HepG2 (cell line): ENCODE measurements at regions not wholly inside any gene's neighbourhood (a gene's known extent, or its start where the extent isn't known, plus 50 kb on each side); places are given as distances from the start of the nearest gene placed in this dataset.

Experiments
- ATAC-seq: fragments of 200-7000 bp; cut with Tn5 transposase; 3 replicates; pipeline ENCODE4 v1.9.1; 2020; ENCODE audit warnings: mild to moderate bottlenecking, moderate library complexity
- BruUV-seq: library from RNA; stranded (reverse); fragments of 400-500 nt; replicated peaks from 2 replicates; lab custom pipeline; 2021; lab: Mats Ljungman, UMichigan
- CTCF ChIA-PET: fragments of 300-600 bp; formaldehyde crosslinking; extraction: SDS; loops from one replicate; lab custom pipeline; 2021; ENCODE audit warnings: low total read pairs, inconsistent platforms, low intra/inter-chr PET ratio; lab: Yijun Ruan, JAX
- POLR2A ChIA-PET: fragments of 350-600 bp; sonication (Branson Sonifier 250); formaldehyde crosslinking; loops from one replicate; lab custom pipeline; 2020; ENCODE audit warnings: antibody characterized with exemption, inconsistent platforms; lab: Yijun Ruan, JAX
- DNase-seq: peaks from one replicate; pipeline ENCODE4 v3.0.0-alpha.2; 2015; ENCODE audit warnings: low spot score
- FAIRE-seq: peaks from 3 replicates; lab custom pipeline; 2011; peaks lifted over from hg19 to GRCh38; lab: Jason Lieb, UNC
- H2AFZ ChIP-seq: one replicate; pipeline ENCODE4 v1.6.1; 2011; ENCODE audit warnings: low read length, inconsistent platforms
- H3K27ac ChIP-seq: fragments of 300-600 bp; 3 replicates; pipeline ENCODE4 v1.8.0; 2011; ENCODE audit warnings: mixed run types, mild to moderate bottlenecking, mixed read lengths, low read length, inconsistent platforms; ENCODE audit not compliant: insufficient read depth; ENCODE audit errors: extremely low read length
- H3K27me3 ChIP-seq, 2 experiments: fragments of 200-600 bp in 1 of 2; 2 replicates in 1 of 2; 3 replicates in 1 of 2; pipeline versions ENCODE4 v1.6.0 to v1.8.0; 2011; ENCODE audit warnings: low read length in 2 of 2, mild to moderate bottlenecking in 2 of 2, moderate library complexity in 2 of 2, inconsistent platforms in 1 of 2; ENCODE audit not compliant: insufficient read depth in 2 of 2, control insufficient read depth in 1 of 2
- H3K36me3 ChIP-seq, 2 experiments: fragments of 200-600 bp in 1 of 2; replicated peaks in 1 of 2; 2 replicates in 1 of 2; 3 replicates in 1 of 2; pipeline versions ENCODE4 v1.5.1 to v1.8.0; 2011; ENCODE audit warnings: low read length in 2 of 2, inconsistent platforms in 1 of 2; ENCODE audit not compliant: insufficient read depth in 2 of 2, control insufficient read depth in 1 of 2
- H3K4me1 ChIP-seq: 2 replicates; pipeline ENCODE4 v1.5.1; 2012; ENCODE audit warnings: low read length, inconsistent platforms; ENCODE audit not compliant: insufficient read depth
- H3K4me2 ChIP-seq: 2 replicates; pipeline ENCODE4 v1.6.0; 2011; ENCODE audit warnings: low read depth, low read length, inconsistent platforms
- H3K4me3 ChIP-seq, 3 experiments: fragments of 200-600 bp in 1 of 3; sonication (generic), shearing (Covaris generic) in 1 of 3; replicated peaks in 1 of 3; 2 replicates each; pipeline ENCODE4 v1.5.1; 2011 to 2016; ENCODE audit warnings: low read length in 3 of 3, inconsistent platforms in 2 of 3, low read depth in 2 of 3, mild to moderate bottlenecking in 2 of 3, control low read depth in 1 of 3, mixed read lengths in 1 of 3; ENCODE audit not compliant: insufficient read depth in 1 of 3
- H3K79me2 ChIP-seq: one replicate; pipeline ENCODE4 v1.6.1; 2011; ENCODE audit warnings: low read length, inconsistent platforms; ENCODE audit not compliant: insufficient read depth
- H3K9ac ChIP-seq: 2 replicates; pipeline ENCODE4 v1.6.0; 2011; ENCODE audit warnings: mild to moderate bottlenecking, low read depth, low read length, inconsistent platforms; ENCODE audit not compliant: insufficient read depth
- H3K9me3 ChIP-seq: 2 replicates; pipeline ENCODE4 v1.5.1; 2012; ENCODE audit warnings: mild to moderate bottlenecking, low read length
- H4K20me1 ChIP-seq: 2 replicates; pipeline ENCODE4 v1.6.0; 2011; ENCODE audit warnings: inconsistent platforms, mild to moderate bottlenecking, low read length, moderate library complexity; ENCODE audit not compliant: insufficient read depth
- FOXO4 ChIP-seq: sonication (generic); formaldehyde crosslinking; conservative IDR thresholded peaks from 2 replicates; pipeline ENCODE4 v1.8.1; 2023; ENCODE audit warnings: missing genetic modification reagents
- FUBP1 ChIP-seq: sonication (generic); formaldehyde crosslinking; IDR thresholded peaks from 2 replicates; pipeline ENCODE4 v1.5.1; 2020; ENCODE audit warnings: missing genetic modification reagents, mild to moderate bottlenecking, borderline replicate concordance
- SETDB1 ChIP-seq: sonication (generic); formaldehyde crosslinking; IDR thresholded peaks from 2 replicates; pipeline ENCODE4 v1.5.1; 2020; ENCODE audit warnings: missing genetic modification reagents, mild to moderate bottlenecking, borderline replicate concordance
- U2AF1 ChIP-seq: fragments of 200-400 bp; formaldehyde crosslinking; optimal IDR thresholded peaks from 2 replicates; pipeline ENCODE3; 2017; ENCODE audit warnings: mild to moderate bottlenecking, low read depth, low read length
- ZBTB44 ChIP-seq: sonication (generic); formaldehyde crosslinking; IDR thresholded peaks from 2 replicates; pipeline ENCODE4 v1.4.0; 2020; ENCODE audit warnings: missing genetic modification reagents
- ZNF136 ChIP-seq: sonication (generic); formaldehyde crosslinking; IDR thresholded peaks from 2 replicates; pipeline ENCODE4 v1.8.1; 2022; ENCODE audit warnings: low read depth, mild to moderate bottlenecking, moderate library complexity, missing genetic modification reagents
- ZNF276 ChIP-seq: sonication (generic); formaldehyde crosslinking; IDR thresholded peaks from 2 replicates; pipeline ENCODE4 v1.4.0; 2020; ENCODE audit warnings: mild to moderate bottlenecking, low read depth, missing genetic modification reagents
- ZNF552 ChIP-seq: sonication (generic); formaldehyde crosslinking; IDR thresholded peaks from 2 replicates; pipeline ENCODE4 v1.9.0; 2022; ENCODE audit warnings: missing genetic modification reagents, mild to moderate bottlenecking, borderline replicate concordance
- ZNF589 ChIP-seq: sonication (generic); formaldehyde crosslinking; conservative IDR thresholded peaks from 2 replicates; pipeline ENCODE4 v1.8.0; 2022; ENCODE audit warnings: mild to moderate bottlenecking, moderate library complexity, missing genetic modification reagents
- ZSCAN30 ChIP-seq: sonication (generic); formaldehyde crosslinking; IDR thresholded peaks from 2 replicates; pipeline ENCODE4 v1.5.0; 2020; ENCODE audit warnings: mild to moderate bottlenecking, missing genetic modification reagents
- WGBS: methylation state at CpG from one replicate; pipeline ENCODE4 v1.1.6; 2017; ENCODE audit warnings: low lambda C conversion rate; 5-methylcytosine and 5-hydroxymethylcytosine counted together
- in situ Hi-C: cut with HindIII; loops from 2 replicates; pipeline ENCODE4 v1.10.0; 2017; ENCODE audit warnings: low pct_unique_long_range_greater_than_20kb; ENCODE audit not compliant: extremely low pct_ligation_motif_present
- intact Hi-C: fragments of 100-400 bp; cut with micrococcal nuclease; formaldehyde crosslinking; loops from one replicate; pipeline ENCODE4 v1.10.0; 2022; ENCODE audit not compliant: unreplicated experiment

GRCh38 chr21:16181018-16181417 is 451.2 kb downstream of the USP25 start (continued):
- TF ChIP-seq FUBP1 (CRISPR knock-in tag), result no peak

- no peaks in the 10 kb centered on the region for H3K79me2 ChIP-seq
- H3K27ac ChIP-seq, result no peak overlapping the region
- CTCF ChIA-PET, result no interaction called here
- H3K27me3 ChIP-seq, result no peaks in the 10 kb centered on the region
- no peaks in the 10 kb centered on the region for H3K36me3 ChIP-seq
- TF ChIP-seq U2AF1, result no peak
- no peak for TF ChIP-seq ZNF552 (CRISPR knock-in tag)
- TF ChIP-seq SETDB1 (CRISPR knock-in tag), result no peak
- no peak for TF ChIP-seq ZSCAN30 (CRISPR knock-in tag)
- no peak for TF ChIP-seq ZBTB44 (CRISPR knock-in tag)
- no peak for TF ChIP-seq ZNF589 (CRISPR knock-in tag)
- TF ChIP-seq FOXO4 (CRISPR knock-in tag), result no peak
- no peak for TF ChIP-seq ZNF136
- TF ChIP-seq ZNF276 (CRISPR knock-in tag), result no peak
- no peak for DNase-seq
- no peaks in the 10 kb centered on the region for H3K4me1 ChIP-seq
- in situ Hi-C loops (no loop called here), intact Hi-C loops (no loop called here)
- H3K4me2 ChIP-seq, result no peak overlapping the region
- H2AFZ ChIP-seq, result no peak overlapping the region
- FAIRE-seq, result no peak
- no peak for ATAC-seq
- POLR2A ChIA-PET, result no interaction called here
- no peak overlapping the region for H3K9ac ChIP-seq
- BruUV-seq, result no TSS peak
- no peaks in the 10 kb centered on the region for H3K9me3 ChIP-seq
- 0% methylated on average over 1 of the region's 1 CpG for WGBS
- H4K20me1 ChIP-seq, result no peaks in the 10 kb centered on the region
- H3K4me3 ChIP-seq, result no peak overlapping the region
Observed at GRCh38 chr21:16185766-16186165, 456.0 kb downstream of the USP25 start.
